H1 (cell line): ENCODE measurements at regions not wholly inside any gene's neighbourhood (a gene's known extent, or its start where the extent isn't known, plus 50 kb on each side); places are given as distances from the start of the nearest gene placed in this dataset.

Source experiments
- CTCF ChIA-PET: fragments of 300-600 bp; sonication (Branson Sonifier 250); formaldehyde crosslinking; loops from one replicate; lab custom pipeline; 2021; ENCODE audit not compliant: partially characterized antibody; lab: Charles Lee
- POLR2A ChIA-PET: fragments of 300-600 bp; sonication (Branson Sonifier 250); formaldehyde crosslinking; loops from one replicate; lab custom pipeline; 2021; ENCODE audit warnings: inconsistent platforms; ENCODE audit not compliant: partially characterized antibody; lab: Charles Lee
- DNase-seq, 2 experiments: peaks; one replicate each; pipeline versions ENCODE4 v3.0.0 to v3.0.0-alpha.2; 2010 to 2022; ENCODE audit warnings: low spot score in 2 of 2, low read depth in 1 of 2, mixed read lengths in 1 of 2
- FAIRE-seq: peaks from 2 replicates; lab custom pipeline; 2011; peaks lifted over from hg19 to GRCh38; lab: Jason Lieb, UNC
- H2AFZ ChIP-seq: 2 replicates; pipeline ENCODE4 v1.8.1; 2012; ENCODE audit warnings: low read length, inconsistent platforms
- H2AK5ac ChIP-seq: 2 replicates; pipeline ENCODE4 v1.6.1; 2013; ENCODE audit warnings: low read depth, low read length
- H2BK120ac ChIP-seq: replicated peaks from 2 replicates; pipeline ENCODE3; 2013; ENCODE audit warnings: low read depth, low read length, inconsistent platforms
- H2BK12ac ChIP-seq: 2 replicates; pipeline ENCODE4 v1.6.1; 2013; ENCODE audit warnings: low read depth, low read length
- H2BK15ac ChIP-seq: 2 replicates; pipeline ENCODE4 v1.6.1; 2013; ENCODE audit warnings: low read length
- H2BK20ac ChIP-seq: 2 replicates; pipeline ENCODE4 v1.6.1; 2013; ENCODE audit warnings: low read length
- H2BK5ac ChIP-seq: 2 replicates; pipeline ENCODE4 v1.6.1; 2013; ENCODE audit warnings: low read depth, low read length
- H3K14ac ChIP-seq: 2 replicates; pipeline ENCODE4 v1.6.1; 2013; ENCODE audit warnings: inconsistent platforms; ENCODE audit not compliant: insufficient read length
- H3K18ac ChIP-seq: 2 replicates; pipeline ENCODE4 v1.6.1; 2013; ENCODE audit warnings: low read length; ENCODE audit errors: extremely low read depth
- H3K23ac ChIP-seq: 2 replicates; pipeline ENCODE4 v1.6.1; 2013; ENCODE audit warnings: inconsistent platforms; ENCODE audit not compliant: insufficient read length
- H3K23me2 ChIP-seq: 2 replicates; pipeline ENCODE4 v1.6.1; 2013; ENCODE audit warnings: low read depth, low read length
- H3K27ac ChIP-seq: 2 replicates; pipeline ENCODE4 v1.6.1; 2011; ENCODE audit warnings: low read depth, low read length, inconsistent platforms
- H3K27me3 ChIP-seq, 4 experiments: replicated peaks in 1 of 4; 1 replicate in 1 of 4; 2 replicates in 3 of 4; pipeline versions ENCODE4 v1.6.1 to v1.8.1; 2011 to 2013; ENCODE audit warnings: low read length in 3 of 4, mild to moderate bottlenecking in 3 of 4, inconsistent platforms in 2 of 4, mixed read lengths in 2 of 4, moderate library complexity in 1 of 4; ENCODE audit not compliant: control insufficient read depth in 3 of 4, insufficient read depth in 3 of 4; ENCODE audit errors: extremely low read depth in 1 of 4
- H3K36me3 ChIP-seq, 4 experiments: 2 replicates each; pipeline versions ENCODE4 v1.6.1 to v1.8.1; 2011 to 2013; ENCODE audit warnings: mild to moderate bottlenecking in 4 of 4, low read length in 3 of 4, moderate library complexity in 2 of 4, control low read depth in 1 of 4, inconsistent platforms in 1 of 4; ENCODE audit not compliant: insufficient read depth in 4 of 4, control insufficient read depth in 2 of 4
- H3K4ac ChIP-seq: replicated peaks from 2 replicates; pipeline ENCODE3; 2013; ENCODE audit warnings: low read length, low read depth, mixed read lengths, inconsistent platforms; ENCODE audit not compliant: insufficient read length
- H3K4me1 ChIP-seq, 4 experiments: replicated peaks in 1 of 4; 1 replicate in 1 of 4; 2 replicates in 3 of 4; pipeline versions ENCODE4 v1.6.1 to v1.8.1; 2011 to 2013; ENCODE audit warnings: low read length in 3 of 4, inconsistent platforms in 2 of 4, mixed read lengths in 1 of 4; ENCODE audit not compliant: insufficient read depth in 4 of 4, control insufficient read depth in 3 of 4
- H3K4me2 ChIP-seq, 2 experiments: 2 replicates each; pipeline versions ENCODE4 v1.6.1 to v1.8.1; 2011 to 2013; ENCODE audit warnings: low read depth in 2 of 2, low read length in 2 of 2, control low read depth in 1 of 2, inconsistent platforms in 1 of 2, mild to moderate bottlenecking in 1 of 2; ENCODE audit not compliant: insufficient read depth in 1 of 2
- H3K4me3 ChIP-seq, 4 experiments: fragments of 200-600, 300-600 bp in 1 of 4; sonication (generic), shearing (Covaris generic), sonication (Bioruptor Twin) in 1 of 4; 2 replicates each; pipeline versions ENCODE4 v1.5.1 to v1.8.1; 2011 to 2016; ENCODE audit warnings: low read length in 4 of 4, low read depth in 3 of 4, control low read depth in 2 of 4, inconsistent platforms in 2 of 4, mild to moderate bottlenecking in 2 of 4, mixed read lengths in 1 of 4, moderate library complexity in 1 of 4; ENCODE audit not compliant: insufficient read depth in 2 of 4; ENCODE audit errors: extremely low read depth in 1 of 4
- H3K56ac ChIP-seq: replicated peaks from 2 replicates; pipeline ENCODE3; 2013; ENCODE audit warnings: low read depth, mild to moderate bottlenecking, mixed read lengths, low read length, inconsistent platforms; ENCODE audit not compliant: insufficient read length
- H3K79me1 ChIP-seq: 2 replicates; pipeline ENCODE4 v1.6.1; 2013; ENCODE audit warnings: low read depth, low read length, control low read depth
- H3K79me2 ChIP-seq, 2 experiments: 2 replicates each; pipeline versions ENCODE4 v1.6.1 to v1.8.1; 2012 to 2013; ENCODE audit warnings: low read length in 2 of 2, mild to moderate bottlenecking in 2 of 2, inconsistent platforms in 1 of 2; ENCODE audit not compliant: insufficient read depth in 2 of 2, control insufficient read depth in 1 of 2
- H3K9ac ChIP-seq, 4 experiments: replicated peaks in 1 of 4; 1 replicate in 1 of 4; 2 replicates in 3 of 4; pipeline versions ENCODE4 v1.6.1 to v1.8.1; 2011 to 2013; ENCODE audit warnings: low read depth in 3 of 4, low read length in 3 of 4, control low read depth in 2 of 4, mild to moderate bottlenecking in 2 of 4, moderate library complexity in 2 of 4, inconsistent platforms in 1 of 4; ENCODE audit errors: extremely low read depth in 1 of 4
- H3K9me3 ChIP-seq, 2 experiments: 2 replicates each; pipeline versions ENCODE4 v1.6.1 to v1.8.1; 2012 to 2013; ENCODE audit warnings: mild to moderate bottlenecking in 2 of 2, moderate library complexity in 2 of 2, control low read depth in 1 of 2, inconsistent platforms in 1 of 2, low read depth in 1 of 2, low read length in 1 of 2, mixed read lengths in 1 of 2; ENCODE audit not compliant: insufficient read depth in 2 of 2
- H4K20me1 ChIP-seq, 2 experiments: replicated peaks in 1 of 2; 2 replicates each; pipeline versions ENCODE3 to v1.8.1; 2011 to 2013; ENCODE audit warnings: inconsistent platforms in 2 of 2, low read length in 2 of 2, mild to moderate bottlenecking in 1 of 2; ENCODE audit not compliant: insufficient read depth in 2 of 2, control insufficient read depth in 1 of 2
- H4K5ac ChIP-seq: 2 replicates; pipeline ENCODE4 v1.6.1; 2013; ENCODE audit warnings: low read length, low read depth, mixed read lengths, inconsistent platforms; ENCODE audit not compliant: insufficient read length
- H4K8ac ChIP-seq: 2 replicates; pipeline ENCODE4 v1.8.0; 2013; ENCODE audit warnings: mild to moderate bottlenecking, moderate library complexity, low read length, inconsistent platforms; ENCODE audit not compliant: insufficient read depth; ENCODE audit errors: extremely low read depth
- H4K91ac ChIP-seq: replicated peaks from 2 replicates; pipeline ENCODE3; 2013; ENCODE audit warnings: low read length, mixed read lengths, inconsistent platforms; ENCODE audit not compliant: insufficient read length
- CBX5 ChIP-seq: fragments of 300-800, 300-1000 bp; sonication (generic); IDR thresholded peaks from 2 replicates; pipeline ENCODE4 v1.7.1; 2016; ENCODE audit warnings: antibody characterized with exemption, low read length, low read depth
- CBX8 ChIP-seq: fragments of 300-800, 300-1000 bp; sonication (generic); IDR thresholded peaks from 2 replicates; pipeline ENCODE4 v1.7.1; 2016; ENCODE audit warnings: low read depth, low read length, borderline replicate concordance
- SIRT6 ChIP-seq: IDR thresholded peaks from one replicate; pipeline ENCODE4 v1.7.1; 2012; ENCODE audit warnings: low read length, inconsistent platforms
- USF2 ChIP-seq: IDR thresholded peaks from 2 replicates; pipeline ENCODE4 v1.6.1; 2011; ENCODE audit warnings: low read length, improper control_type of control experiment
- WGBS, 2 experiments: shearing (Covaris generic) in 1 of 2; methylation state at CpG; one replicate each; pipeline versions ENCODE4 v1.1.6 to v1.1.7; 2013 to 2015; ENCODE audit warnings: low lambda C conversion rate in 2 of 2, mixed read lengths in 2 of 2, inconsistent platforms in 1 of 2, low coverage in 1 of 2, missing lambda C conversion rate in 1 of 2; ENCODE audit not compliant: insufficient replicate concordance in 2 of 2, insufficient coverage in 1 of 2, insufficient read length in 1 of 2; ENCODE audit errors: extremely low coverage in 1 of 2, missing lambda C conversion rate in 1 of 2; 5-methylcytosine and 5-hydroxymethylcytosine counted together

GRCh38 chr9:115200711-115201505, 83.0 kb upstream of the TNC start:
- Histone ChIP-seq H3K36me3 (no peaks in the 10 kb centered on the region), H2BK20ac (no peak overlapping the region), H3K4me2 (no peak overlapping the region), H3K23ac (no peak overlapping the region), H2BK5ac (no peak overlapping the region), H2AK5ac (no peak overlapping the region), H3K4me1 (peaks cover 0 to 2% (median 0%) of the 10 kb centered on the region in 4 experiments; a peak in 1 of 7 replicates), H3K56ac (no peak overlapping the region), H2BK12ac (no peak overlapping the region), H4K8ac (no peak overlapping the region), H3K79me1 (no peaks in the 10 kb centered on the region), H3K9ac (no peak overlapping the region), H3K9me3 (no peaks in the 10 kb centered on the region), H3K14ac (no peak overlapping the region), H3K23me2 (no peaks in the 10 kb centered on the region; the same call in 1 of the 2 replicates), H2AFZ (no peak overlapping the region), H3K27ac (no peak overlapping the region), H4K91ac (no peak overlapping the region), H3K18ac (no peak overlapping the region), H4K20me1 (no peaks in the 10 kb centered on the region), H2BK15ac (no peak overlapping the region), H3K4ac (no peak overlapping the region), H3K79me2 (no peaks in the 10 kb centered on the region), H2BK120ac (no peak overlapping the region), H3K4me3 (no peak overlapping the region), H3K27me3 (no peaks in the 10 kb centered on the region), H4K5ac (no peak overlapping the region)
- WGBS, 2 experiments, result 74% methylated on average over 3 of the region's 3 CpGs; no CpG with 5 or more reads in 1 of the 2 experiments
- ChIA-PET CTCF (interaction anchor here (1.5 kb wide), 1 partner anchor 9 kb away, joined by 3 read pairs; no protein-coding TSS in a partner anchor), POLR2A (interaction anchor here (1.8 kb wide), 1 partner anchor 10 kb away, joined by 6 read pairs; no protein-coding TSS in a partner anchor)
- no peak for DNase-seq
- no peak for FAIRE-seq
- TF ChIP-seq CBX8 (no peak), CBX5 (no peak), SIRT6 (no peak), USF2 (no peak)
